MG63 (cell line): ENCODE measurements at regions not wholly inside any gene's neighbourhood (a gene's known extent, or its start where the extent isn't known, plus 50 kb on each side); places are given as distances from the start of the nearest gene placed in this dataset.
"Not testable (repeated sequence)": the region's sequence is repeated elsewhere in the genome, so short reads cannot be mapped to it uniquely, and the experiment has no call there.

ENCODE experiments used
- DNase-seq: peaks from one replicate; pipeline ENCODE4 v3.0.0-alpha.2; 2020
- H3K27me3 ChIP-seq: fragments of 250-450 bp; sonication (Bioruptor Pico); 2 replicates; pipeline ENCODE4 v1.5.1; 2020; ENCODE audit warnings: mild to moderate bottlenecking, moderate library complexity
- H3K36me3 ChIP-seq: fragments of 250-450 bp; sonication (Bioruptor Pico); 2 replicates; pipeline ENCODE4 v1.5.1; 2020; ENCODE audit warnings: mild to moderate bottlenecking, moderate library complexity
- H3K4me3 ChIP-seq: fragments of 250-450 bp; sonication (Bioruptor Pico); 2 replicates; pipeline ENCODE4 v1.5.1; 2020; ENCODE audit warnings: mild to moderate bottlenecking, moderate library complexity
- H3K9me3 ChIP-seq: fragments of 250-450 bp; sonication (Bioruptor Pico); 2 replicates; pipeline ENCODE4 v1.5.1; 2020; ENCODE audit warnings: mild to moderate bottlenecking, moderate library complexity

- DNase-seq, result no peak
- no peak overlapping the region for H3K4me3 ChIP-seq
Measured at GRCh38 chr14:51581017-51581881, 70.5 kb upstream of the FRMD6 start.

DNA sequence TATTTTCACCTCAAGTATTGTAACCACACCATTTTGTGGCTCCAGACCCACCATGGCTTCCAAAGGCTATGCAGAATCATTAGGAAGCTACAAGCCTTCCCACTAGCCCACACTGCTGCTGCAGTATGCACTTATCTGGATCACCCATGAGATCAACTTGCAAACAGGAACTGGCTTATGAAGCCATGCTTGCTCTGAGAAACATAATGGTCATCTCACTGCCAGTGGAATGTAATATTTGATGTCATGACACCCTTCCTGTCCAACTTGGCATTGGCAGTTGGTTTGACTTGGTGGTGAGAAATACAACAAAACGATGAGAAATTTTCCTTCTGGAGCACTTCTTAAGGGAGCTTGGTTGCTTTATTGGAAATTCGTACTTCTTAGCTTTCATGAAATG is 69.3 kb upstream of the FRMD6 start:
- no peaks in the 10 kb centered on the region for H3K36me3 ChIP-seq
- H3K9me3 ChIP-seq, result no peaks in the 10 kb centered on the region
- no peaks in the 10 kb centered on the region for H3K27me3 ChIP-seq
- no peak for DNase-seq
- H3K4me3 ChIP-seq, result no peak overlapping the region

More at GRCh38 chr14:51581017-51581881, 70.5 kb upstream of the FRMD6 start:
- no peaks in the 10 kb centered on the region for H3K27me3 ChIP-seq
- no peaks in the 10 kb centered on the region for H3K9me3 ChIP-seq
- no peaks in the 10 kb centered on the region for H3K36me3 ChIP-seq

- no peaks in the 10 kb centered on the region for H3K9me3 ChIP-seq
- H3K4me3 ChIP-seq, result no peak overlapping the region
- H3K27me3 ChIP-seq, result no peaks in the 10 kb centered on the region
- no peak for DNase-seq
- no peaks in the 10 kb centered on the region for H3K36me3 ChIP-seq
Measured at GRCh38 chr14:51585055-51585454, 66.7 kb upstream of the FRMD6 start.

DNA sequence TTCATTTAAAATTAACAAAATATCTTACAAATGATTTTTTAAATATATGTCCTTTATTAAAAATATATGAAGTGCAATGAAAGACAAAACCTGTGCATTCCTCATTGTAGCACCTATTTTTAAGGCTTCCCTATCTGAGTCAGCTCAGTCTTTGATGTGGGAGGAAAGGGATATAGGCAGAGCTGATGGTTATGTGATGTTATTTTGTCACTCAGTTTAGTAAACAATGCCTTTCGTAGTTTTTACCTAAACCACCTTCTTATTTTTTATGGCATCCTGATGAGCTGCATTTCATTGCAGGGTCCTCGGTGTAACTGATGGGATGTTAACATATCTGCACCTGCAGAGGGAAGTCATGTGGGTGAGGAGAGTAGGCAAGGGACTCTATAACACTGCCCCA is 58.9 kb upstream of the FRMD6 start:
- H3K9me3 ChIP-seq, result no peaks in the 10 kb centered on the region
- DNase-seq, result no peak
- H3K4me3 ChIP-seq, result no peak overlapping the region
- no peaks in the 10 kb centered on the region for H3K27me3 ChIP-seq
- H3K36me3 ChIP-seq, result no peaks in the 10 kb centered on the region

- Histone ChIP-seq H3K9me3 (no peaks in the 10 kb centered on the region), H3K36me3 (no peaks in the 10 kb centered on the region), H3K27me3 (no peaks in the 10 kb centered on the region), H3K4me3 (no peak overlapping the region)
- DNase-seq, result no peak
Measured at GRCh38 chr14:51593397-51593796, 58.3 kb upstream of the FRMD6 start.

- DNase-seq, result no peak
- no peaks in the 10 kb centered on the region for H3K36me3 ChIP-seq
- H3K9me3 ChIP-seq, result no peaks in the 10 kb centered on the region
- no peak overlapping the region for H3K4me3 ChIP-seq
- H3K27me3 ChIP-seq, result no peaks in the 10 kb centered on the region
Measured at GRCh38 chr14:51595881-51596455, 55.7 kb upstream of the FRMD6 start.

DNA sequence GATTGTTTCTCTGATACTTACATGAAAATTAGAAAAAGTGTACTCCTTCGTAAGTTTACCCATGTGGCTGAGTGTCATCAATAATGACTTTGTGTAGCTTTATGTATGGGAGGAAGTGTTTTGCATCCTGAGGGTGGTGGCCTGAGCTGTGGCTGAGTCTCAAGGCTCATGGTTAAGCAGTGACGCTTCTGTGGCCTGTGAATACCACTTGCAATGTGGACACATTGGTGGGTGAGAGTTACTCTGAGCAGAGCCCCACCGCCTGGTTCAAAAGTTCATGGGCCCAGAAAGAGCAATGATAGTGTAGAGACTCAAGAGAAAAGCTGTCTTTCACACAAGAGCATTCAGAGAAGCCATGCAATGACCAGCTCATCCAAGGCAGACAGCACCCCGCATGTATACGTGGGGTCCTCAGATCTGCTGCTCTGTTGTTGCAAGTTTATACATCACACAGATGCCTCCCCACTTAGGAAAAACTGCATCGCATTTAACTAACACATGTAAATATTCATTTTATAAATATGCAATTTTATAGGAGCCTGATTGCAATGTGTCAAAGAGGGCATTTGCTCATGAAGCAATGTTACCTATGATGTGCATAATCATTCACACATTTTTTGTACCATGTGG is 55.1 kb upstream of the FRMD6 start:
- Histone ChIP-seq H3K4me3 (no peak overlapping the region), H3K27me3 (no peaks in the 10 kb centered on the region), H3K9me3 (no peaks in the 10 kb centered on the region), H3K36me3 (no peaks in the 10 kb centered on the region)
- DNase-seq, result no peak

- no peak overlapping the region for H3K4me3 ChIP-seq
- DNase-seq, result peak; percentile 76
- H3K27me3 ChIP-seq, result no peaks in the 10 kb centered on the region
- no peaks in the 10 kb centered on the region for H3K36me3 ChIP-seq
- no peaks in the 10 kb centered on the region for H3K9me3 ChIP-seq
Measured at GRCh38 chr14:51597261-51598001, 54.3 kb upstream of the FRMD6 start.

- H3K36me3 ChIP-seq, H3K9me3 ChIP-seq, H3K4me3 ChIP-seq, DNase-seq, H3K27me3 ChIP-seq: not testable (repeated sequence)
Measured at GRCh38 chr14:51598924-51599600, 52.6 kb upstream of the FRMD6 start.

- Histone ChIP-seq H3K27me3 (no peaks in the 10 kb centered on the region), H3K36me3 (no peaks in the 10 kb centered on the region), H3K9me3 (no peaks in the 10 kb centered on the region), H3K4me3 (no peak overlapping the region)
- DNase-seq, result no peak
Measured at GRCh38 chr14:51600658-51601057, 51.1 kb upstream of the FRMD6 start.
